Amniotic epithelial cell (primary cell): ENCODE measurements at regions not wholly inside any gene's neighbourhood (a gene's known extent, or its start where the extent isn't known, plus 50 kb on each side); places are given as distances from the start of the nearest gene placed in this dataset.

Experiments
- DNase-seq: peaks from one replicate; pipeline ENCODE4 v3.0.0-alpha.2; 2010; ENCODE audit warnings: low read depth

DNA sequence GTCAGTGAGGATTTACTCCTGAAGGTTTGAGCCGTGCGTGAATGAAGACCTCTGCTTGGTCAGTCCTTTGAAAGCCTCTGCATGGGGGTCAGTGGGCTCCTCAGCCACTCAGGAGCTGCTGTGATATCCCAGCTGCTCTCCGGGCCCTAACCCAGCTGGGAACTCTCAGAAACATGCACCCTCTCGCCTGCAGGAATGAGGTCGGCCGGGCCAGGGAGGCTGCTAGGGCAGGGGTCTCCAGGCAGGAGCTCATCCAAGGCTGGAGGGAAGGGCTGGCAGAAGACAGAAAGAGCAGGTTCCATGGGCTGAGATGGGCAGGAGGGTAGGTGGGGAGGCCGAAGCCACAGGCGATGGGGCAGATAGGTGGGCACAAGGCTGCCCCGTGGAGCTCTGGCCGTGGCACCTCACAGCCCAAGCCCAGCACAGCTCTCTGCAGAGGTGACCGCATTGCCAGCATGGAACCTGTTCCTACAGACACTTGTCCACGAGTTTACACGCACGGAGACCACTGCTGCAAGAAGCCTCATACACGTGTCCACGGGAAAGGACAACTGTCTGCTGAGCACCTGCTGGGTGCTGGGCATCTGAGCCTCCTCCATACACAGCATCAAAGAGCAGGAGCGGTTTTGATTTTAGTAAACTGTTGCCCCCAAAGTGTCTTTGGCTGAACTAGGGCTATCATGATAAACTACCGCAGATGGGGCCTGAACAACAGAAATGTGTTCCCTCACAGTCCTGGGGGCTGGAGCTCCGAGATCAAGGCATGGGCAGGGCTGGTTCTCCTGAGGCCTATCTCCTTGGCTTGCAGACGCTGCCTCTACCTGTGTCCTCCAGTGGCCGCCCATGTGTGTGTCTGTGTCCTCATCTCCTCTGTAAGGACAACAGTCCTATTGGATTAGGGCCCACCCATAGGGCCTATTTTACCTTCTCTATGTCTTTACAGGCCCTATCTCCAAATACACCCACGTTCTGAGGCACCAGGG, 85.2 kb upstream of the ADAMTS2 start:
- DNase-seq: no peak

- DNase-seq: no peak
These were observed 82.4 kb upstream of the ADAMTS2 start for GRCh38 chr5:179427676-179428056.

- DNase-seq: no peak
These were observed 81.9 kb upstream of the ADAMTS2 start for GRCh38 chr5:179427032-179427675.

- DNase-seq: no peak
These were observed 77.7 kb upstream of the ADAMTS2 start for GRCh38 chr5:179422908-179423481.

DNA sequence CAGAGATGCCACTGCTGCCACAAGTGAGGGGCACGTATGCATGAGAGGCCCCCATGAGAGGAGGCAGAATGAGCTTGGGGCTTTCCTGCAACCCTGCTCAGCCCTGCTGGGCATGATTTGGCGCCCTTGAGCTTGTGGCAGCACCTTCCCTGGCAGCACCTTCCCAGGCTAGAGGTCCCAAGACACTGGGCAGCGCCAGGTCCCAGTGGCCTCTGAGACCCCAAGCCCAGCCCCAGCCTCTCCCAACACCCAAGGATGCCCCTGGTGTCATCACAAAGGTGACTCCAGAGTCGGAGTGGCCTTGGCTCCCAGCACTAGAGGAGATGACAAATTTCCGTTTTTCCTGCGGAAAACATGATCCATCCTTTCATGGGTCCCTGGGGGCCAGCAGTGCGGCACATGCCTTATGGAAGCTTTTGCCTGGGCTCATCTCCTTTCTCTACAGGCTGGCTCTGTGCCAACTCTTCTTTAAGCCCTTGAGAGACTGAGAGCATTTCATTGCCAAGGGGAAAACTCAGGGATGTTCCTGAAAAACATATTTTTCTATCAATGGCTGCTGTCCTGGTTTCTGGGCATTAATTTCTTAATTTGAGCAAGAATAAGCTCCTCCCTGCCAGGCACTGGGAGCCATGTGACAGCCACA, 77.1 kb upstream of the ADAMTS2 start:
- DNase-seq: no peak

GRCh38 chr5:179421144-179421901, 76.1 kb upstream of the ADAMTS2 start:
- no peak for DNase-seq

DNA sequence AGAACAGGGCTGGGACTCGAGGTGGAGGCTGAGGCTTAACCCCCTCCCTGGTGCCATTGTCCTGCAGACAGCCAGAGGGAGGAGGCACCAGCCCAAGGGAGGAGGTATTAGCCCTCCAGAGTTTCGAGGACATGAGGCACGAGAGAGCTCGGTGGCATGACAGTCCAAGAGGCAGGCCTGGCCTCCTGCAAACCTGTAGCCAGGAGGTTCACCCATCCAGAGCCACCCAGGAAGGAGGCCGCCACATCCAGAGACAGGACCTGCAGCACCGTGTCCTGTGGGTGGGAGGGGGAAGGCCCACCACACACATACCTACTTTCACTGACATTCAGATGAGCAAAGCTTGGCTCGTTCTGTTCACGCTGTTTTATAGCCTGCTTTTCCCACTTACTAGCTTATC, 75.2 kb upstream of the ADAMTS2 start:
- no peak for DNase-seq

GRCh38 chr5:179418972-179419371, 73.7 kb upstream of the ADAMTS2 start:
- DNase-seq: no peak

DNA sequence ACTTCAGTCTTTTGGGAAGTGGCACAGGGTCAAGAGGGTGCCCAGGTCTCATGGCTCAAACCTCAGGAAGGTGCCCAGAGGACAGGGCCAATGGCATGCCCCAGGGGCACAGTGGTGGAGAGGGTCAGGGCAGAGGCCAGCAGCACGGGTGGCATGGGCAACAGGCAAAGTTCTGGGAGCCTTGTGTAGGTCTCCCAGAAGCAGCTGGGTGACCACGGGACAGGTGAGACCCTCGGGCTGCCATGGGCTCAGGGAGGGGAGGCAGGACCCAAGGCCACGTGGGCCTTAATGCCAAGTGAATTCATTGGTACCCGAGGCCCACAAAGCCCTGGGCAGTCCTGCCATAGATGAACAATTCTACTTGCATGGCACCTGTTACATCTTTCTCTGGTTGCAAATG, 72.4 kb upstream of the ADAMTS2 start:
- no peak for DNase-seq

- no peak for DNase-seq
These were observed 71.8 kb upstream of the ADAMTS2 start for GRCh38 chr5:179417016-179417415.

DNA sequence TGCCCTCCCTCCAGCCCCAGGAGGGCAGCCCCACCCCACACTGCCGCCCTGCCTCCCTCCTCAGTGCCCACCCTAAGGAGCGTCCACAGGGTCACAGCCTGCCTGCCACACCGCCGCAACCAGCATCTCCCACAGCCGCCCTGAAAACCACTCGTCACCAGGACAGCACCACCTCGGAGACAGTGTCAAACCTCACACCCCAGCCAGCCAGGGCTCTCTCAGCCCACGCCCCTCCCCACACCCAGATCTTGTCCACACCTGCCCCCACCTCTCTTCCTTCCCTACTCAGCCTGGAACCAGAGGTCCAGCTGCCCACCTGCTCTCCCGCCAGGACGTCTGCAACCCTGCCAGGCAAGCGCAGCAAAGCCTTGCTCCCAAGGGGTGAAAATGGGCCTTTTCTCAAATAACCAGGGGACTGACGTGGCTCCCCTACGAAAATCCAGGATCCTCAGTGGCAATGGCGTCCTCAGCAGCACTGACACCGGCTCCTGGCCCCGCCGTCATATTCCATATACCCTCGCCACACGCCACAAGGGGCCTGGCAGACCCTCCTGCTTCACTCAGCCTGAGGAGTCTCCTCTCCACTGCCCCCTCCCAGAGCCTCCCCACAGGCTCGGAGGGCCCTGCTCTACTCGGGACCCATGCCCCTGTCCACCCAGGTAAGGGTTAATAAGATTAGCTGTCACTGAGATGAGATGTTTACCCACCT, 71.0 kb upstream of the ADAMTS2 start:
- DNase-seq: no peak

GRCh38 chr5:179415291-179416060, 70.2 kb upstream of the ADAMTS2 start:
- DNase-seq: no peak

DNA sequence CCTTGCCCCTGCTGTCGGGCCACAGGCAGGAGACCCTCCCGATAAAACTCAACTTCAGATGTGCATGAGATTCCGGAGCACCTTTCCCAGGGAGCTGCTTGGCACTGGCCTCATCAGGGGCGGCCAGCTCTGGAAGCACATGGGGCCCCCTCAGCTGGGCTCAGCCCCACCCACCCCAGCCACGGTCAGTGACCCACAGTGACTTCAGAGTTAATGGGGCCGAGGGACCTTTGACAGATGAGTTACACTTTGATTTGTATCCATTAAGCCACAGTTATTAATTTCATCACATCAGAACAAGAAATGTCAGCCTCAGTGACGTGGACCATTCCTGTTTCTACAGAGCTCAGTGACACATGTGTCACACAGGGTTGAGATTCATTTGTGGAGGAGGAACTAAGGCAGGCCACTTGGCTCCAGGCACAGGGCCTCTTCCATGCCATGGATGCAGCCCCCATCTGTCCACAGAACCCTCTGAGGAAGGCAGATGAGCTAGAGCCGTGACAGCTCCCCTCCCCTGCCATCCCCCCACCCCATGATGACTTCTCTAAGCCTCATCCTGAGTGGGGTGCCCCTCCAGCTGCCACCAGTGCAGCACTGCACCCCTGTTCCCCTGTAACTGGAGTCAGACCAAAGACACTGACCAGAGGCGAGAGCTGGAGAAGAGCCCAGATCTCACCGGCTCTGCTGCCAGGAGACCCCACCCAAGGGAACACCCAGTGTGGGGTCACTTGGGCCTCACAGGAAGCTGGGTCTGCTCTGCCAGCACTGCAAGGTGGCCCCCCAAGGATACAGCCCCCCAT, 69.4 kb upstream of the ADAMTS2 start:
- no peak for DNase-seq

- DNase-seq: no peak
These were observed 68.6 kb upstream of the ADAMTS2 start for GRCh38 chr5:179413711-179414458.

DNA sequence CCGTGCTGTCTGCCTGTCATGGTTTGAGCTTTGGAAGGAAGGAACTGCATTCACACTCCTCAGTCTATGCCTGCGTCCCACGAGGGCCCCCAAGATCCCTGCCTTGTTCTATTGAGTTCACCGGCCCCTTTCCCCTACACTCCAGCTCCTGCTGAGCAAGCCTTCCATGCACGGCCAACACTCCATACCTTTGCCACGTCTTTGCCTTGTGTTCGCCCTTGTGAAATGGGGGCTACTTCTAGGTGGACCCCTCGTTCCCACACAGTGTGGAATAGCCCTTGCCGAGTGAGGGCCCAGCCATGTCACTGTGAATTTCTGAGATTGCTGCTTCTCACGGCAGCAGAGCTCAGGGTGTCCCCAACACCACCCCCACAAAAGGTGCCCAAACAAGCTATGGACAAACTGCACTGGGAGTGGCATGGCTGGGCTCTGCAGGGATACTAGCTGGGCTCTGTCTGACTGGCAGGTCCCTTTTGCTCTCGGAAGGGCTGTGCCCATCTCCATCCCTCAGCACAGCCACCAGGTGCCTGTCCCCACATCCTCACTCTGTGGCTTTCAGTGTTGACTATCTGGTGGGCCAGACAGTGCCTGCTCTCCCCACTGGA, 67.9 kb upstream of the ADAMTS2 start:
- no peak for DNase-seq

- no peak for DNase-seq
These were observed 66.0 kb upstream of the ADAMTS2 start for GRCh38 chr5:179411161-179411841.

GRCh38 chr5:179410291-179411160, 65.3 kb upstream of the ADAMTS2 start:
- no peak for DNase-seq
